Inflammatory macrophage treated with lipopolysaccharide for 1 hour (primary cell): ENCODE measurements at regions not wholly inside any gene's neighbourhood (a gene's known extent, or its start where the extent isn't known, plus 50 kb on each side); places are given as distances from the start of the nearest gene placed in this dataset.

Experiments used
- DNase-seq, 2 donors: peaks; one replicate each; pipeline ENCODE4 v3.0.0-alpha.2; 2020 to 2022

DNA sequence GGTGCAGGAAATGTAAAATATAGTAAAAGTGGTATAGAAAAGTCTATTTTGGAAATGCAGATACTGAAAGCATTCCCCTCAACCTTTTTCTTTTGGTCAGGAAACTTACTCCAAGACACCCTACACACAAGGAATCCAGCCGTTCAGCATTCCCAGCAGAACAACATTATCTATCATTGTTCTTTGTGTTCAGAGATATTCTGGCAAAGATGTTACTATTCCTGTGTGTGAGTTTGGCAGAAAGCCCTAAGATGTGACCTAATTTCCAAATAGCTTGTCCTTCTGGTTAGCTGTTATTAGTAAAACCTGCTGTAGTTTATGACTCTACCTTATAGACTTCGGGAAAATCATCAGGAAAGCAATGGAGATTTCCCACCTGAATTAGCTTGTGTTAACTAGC is 78.1 kb upstream of the PELI1 start:
- no peak for DNase-seq

DNA sequence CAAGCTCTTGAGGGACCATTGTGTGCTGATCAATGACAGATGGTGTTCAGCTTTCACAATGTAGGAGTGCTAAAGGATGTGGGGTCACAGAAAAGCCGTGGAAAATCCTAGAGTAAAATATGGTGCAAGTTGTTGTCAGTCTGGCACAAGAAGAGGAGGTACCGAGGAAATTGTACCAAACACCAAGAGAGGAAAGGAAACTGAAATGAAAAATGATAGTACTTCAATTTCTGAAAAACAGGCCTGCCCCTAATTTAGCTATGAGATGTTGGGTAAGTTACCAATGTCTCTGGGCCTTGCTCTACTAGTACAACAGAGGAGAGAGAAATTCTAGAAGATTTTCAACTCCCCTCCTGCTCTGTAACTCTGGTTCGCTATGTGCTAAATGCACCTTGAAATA is 78.8 kb upstream of the PELI1 start:
- peak; percentile 77 to 88 for DNase-seq

DNA sequence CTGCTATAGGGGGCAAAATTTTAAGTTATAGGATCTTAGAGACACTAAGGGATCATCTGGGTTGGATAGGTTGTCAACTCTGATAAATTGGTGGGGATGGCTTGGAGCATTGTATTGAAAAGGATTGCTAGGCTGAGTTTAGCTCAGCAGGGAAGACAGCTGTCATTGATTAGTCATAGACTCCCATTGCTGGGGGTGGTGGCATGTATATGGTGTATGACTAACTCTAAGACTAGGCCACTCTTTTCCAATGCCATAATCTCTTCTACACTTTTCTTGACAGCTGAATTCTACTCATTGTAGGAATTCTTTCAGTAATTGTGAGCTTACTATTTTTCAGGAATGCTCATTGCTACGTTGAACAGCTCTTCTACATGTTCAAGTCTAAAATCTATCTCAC is 81.3 kb upstream of the PELI1 start:
- peak in 1 of 2 donors; percentile 32 for DNase-seq

DNA sequence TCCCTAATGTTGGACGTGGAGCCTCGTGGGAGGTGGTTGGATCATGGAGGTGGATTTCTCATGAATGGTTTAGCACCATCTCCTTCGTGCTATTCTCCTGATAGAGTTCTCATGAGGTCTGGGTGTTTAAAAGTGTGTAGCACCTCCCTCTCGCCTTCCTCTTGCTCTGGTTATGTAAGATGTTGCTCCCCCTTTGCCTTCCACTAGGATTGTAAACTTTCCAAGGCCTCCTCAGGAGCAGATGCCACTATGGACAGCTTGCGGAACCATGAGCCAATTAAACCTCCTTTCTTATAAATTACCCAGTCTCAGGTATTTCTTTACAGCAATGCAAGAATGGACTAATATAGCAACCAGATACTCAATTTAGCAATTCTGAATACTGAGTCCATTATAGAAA is 82.4 kb upstream of the PELI1 start:
- DNase-seq: no peak

DNA sequence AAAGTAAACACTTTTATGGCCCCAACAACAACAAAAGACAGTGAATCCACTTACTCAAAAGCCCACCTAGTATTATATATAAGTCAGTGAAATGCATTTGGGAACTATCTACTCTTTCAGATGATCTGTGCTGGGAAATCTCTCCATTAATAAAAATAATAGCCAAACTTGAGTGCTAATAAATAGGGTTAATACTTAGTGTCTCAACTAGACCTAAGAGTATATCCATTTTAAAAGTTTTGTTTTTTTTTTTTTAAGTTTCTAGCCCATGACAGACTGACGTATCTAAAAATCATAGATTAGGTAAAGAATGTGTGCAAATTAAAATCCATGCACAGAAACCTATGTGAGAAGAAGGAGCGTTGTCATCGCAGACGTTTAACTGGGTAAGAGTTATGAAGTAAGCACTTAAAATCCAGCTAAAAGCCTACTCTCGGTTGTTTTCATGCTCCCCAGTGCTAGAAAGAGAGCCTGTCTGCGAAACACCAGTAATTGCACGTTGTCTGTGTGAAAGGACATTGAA is 83.4 kb upstream of the PELI1 start:
- no peak for DNase-seq

DNA sequence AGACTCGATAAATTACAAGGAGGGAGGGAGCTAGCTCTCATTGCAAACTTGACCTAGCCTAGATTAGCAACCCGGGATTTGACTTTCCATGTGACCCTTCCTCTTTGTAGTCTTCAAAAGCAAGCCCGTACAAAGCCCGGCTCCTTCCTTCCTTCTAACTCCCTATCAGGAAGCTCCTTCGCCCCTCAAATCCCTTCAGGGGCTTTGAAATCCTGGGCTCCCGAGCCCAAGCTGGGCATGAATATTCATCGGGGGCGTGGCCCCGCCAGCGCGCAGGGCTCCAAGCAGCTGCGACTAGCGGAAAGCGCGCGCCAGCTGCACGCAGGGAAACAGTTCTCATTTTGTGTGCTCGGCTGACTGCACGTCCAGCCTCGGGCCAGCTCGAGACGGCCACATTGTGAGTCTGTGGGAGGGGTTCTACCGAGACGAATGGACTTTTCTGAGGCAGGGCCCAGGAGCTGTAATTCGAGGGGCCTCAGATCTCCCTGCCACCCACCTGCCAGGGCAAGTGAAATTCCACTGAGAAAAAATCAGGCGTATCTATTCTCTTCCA is 84.0 kb upstream of the PELI1 start:
- peak; percentile 71 to 82 for DNase-seq

DNA sequence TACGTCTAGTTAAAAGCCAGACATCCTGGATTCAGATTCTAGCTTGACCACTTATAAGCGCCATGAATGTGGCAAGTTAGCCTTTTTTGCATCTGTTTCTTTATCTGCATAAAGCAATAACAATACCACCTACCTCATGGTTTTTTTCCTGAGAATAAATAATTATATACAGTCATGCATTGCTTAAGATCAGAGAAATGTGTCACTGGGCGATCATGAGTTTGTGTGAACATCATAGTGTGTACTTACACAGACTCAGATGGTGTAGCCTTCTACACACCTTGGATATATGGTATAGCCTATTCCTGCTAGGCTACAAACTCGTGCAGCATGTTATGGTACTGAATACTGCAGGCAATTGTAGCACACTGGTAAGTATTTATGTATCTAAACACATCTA is 84.7 kb upstream of the PELI1 start:
- peak in 1 of 2 donors; percentile 15 for DNase-seq

DNA sequence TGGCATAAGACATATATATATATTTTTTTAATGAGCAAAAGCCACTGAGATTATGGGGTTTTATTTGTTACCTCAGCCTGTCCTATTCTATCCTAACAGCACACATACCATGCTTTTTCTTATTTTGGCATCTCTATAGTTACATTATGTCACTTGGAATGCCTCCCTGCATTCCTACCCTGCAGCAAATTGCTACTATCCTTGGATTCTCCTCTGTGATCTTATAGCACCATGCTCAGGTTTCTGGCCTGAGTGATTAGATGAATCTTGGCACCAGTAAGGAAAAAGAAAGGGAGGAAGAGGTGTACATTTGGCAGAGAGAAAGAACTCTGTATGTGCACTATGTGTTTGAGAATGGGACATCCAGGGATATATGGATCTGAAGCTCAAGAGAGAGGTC is 86.3 kb upstream of the PELI1 start:
- DNase-seq: no peak

DNA sequence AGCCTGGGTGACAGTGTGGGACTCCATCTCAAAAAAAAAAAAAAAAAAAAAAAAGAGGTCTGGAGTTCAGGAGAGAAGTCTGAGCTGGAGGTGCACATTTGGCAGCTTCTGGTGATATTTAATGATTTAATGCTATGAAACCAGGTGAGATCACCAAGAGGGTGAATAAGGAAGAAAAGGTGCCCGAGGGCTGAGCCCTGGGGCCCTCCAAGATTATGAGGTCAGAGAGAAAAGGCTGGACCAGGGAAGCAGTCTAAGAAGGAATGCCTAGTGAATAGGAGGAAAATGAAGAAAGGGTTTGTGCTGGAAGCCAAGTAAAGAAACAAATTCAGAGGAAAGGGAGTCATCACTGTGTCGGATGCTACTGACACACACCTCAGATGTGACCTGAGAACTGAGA is 88.0 kb upstream of the PELI1 start:
- DNase-seq: no peak

DNA sequence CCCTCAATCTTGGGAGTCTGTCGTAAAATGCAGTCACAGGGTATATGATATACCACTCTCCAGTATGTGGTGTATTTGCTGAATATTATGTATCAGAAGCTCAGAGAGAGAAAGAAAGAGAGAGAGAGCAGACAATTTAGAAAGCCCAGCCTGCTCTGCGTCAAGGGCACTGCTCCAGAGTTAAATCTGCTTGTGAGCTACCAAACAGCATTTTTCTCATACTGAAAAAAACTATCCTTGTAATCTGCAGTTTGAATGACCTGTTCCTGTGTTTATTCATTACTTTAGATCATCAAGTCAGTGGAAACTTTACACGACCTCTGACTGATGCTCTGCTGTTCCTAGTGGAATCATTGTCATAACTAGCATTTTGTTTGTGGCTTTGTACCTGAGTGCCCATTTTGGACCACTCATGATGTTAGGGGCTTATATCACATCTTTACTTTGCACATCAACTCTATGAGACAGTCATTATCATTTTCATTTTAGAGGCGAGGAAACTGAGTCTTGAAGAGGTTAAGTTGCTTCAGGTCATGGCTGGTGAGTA is 89.2 kb upstream of the PELI1 start:
- DNase-seq: no peak

DNA sequence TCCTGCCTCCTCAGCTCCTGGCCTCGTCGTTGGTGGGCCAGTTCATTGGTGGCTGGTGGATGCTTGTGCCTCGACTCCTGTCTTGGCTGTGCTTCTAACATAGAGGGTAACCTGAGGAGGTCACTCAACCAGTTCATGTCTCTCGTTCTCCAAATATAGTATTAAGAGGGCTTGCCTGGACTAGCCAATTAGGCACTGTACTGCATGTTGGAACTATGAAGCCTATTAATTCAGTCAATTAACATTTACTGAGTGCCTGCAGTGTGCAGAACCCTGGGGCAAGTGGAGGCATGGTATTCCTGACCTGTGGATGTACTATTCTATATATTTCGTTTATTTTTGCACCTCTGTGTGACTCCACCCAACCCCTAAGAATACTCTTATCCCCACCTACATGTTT is 89.9 kb upstream of the PELI1 start:
- DNase-seq: no peak

DNA sequence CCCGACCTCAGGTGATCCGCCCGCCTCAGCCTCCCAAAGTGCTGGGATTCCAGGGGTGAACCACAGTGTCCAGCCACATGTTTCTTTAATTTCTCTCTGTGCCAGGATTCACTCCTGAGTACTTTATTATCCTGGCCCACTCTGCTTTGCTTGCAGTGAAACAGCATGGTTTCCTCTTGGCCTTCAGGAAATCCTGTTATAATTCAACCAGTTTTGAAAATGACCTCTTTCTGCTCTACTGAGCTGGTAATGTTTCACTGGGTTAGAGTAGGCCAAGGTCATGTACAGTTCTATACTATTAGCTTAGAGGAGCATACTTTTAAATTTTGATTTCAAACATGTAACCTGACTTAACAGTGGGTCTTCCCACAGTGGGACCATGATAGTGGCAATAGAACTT is 90.6 kb upstream of the PELI1 start:
- no peak for DNase-seq

DNA sequence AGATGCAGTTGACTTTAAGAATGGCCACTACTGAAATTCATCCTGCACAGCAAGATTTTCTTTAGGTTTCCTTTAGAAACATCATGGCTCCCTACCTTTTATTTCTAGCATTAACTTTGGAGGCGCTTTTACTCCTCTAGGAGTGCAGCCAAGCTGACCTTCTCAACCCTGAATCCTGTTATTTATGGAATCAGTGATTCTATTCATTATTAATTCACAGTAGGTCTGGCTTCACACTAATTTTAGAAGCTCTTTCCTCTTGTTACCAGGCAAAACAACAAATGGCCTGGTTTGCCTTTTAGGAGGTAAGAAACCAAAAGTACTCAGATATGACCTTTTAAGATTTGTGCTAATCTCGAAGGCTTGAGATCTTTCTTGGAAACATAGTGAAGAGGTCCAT is 93.0 kb upstream of the PELI1 start:
- DNase-seq: no peak

DNA sequence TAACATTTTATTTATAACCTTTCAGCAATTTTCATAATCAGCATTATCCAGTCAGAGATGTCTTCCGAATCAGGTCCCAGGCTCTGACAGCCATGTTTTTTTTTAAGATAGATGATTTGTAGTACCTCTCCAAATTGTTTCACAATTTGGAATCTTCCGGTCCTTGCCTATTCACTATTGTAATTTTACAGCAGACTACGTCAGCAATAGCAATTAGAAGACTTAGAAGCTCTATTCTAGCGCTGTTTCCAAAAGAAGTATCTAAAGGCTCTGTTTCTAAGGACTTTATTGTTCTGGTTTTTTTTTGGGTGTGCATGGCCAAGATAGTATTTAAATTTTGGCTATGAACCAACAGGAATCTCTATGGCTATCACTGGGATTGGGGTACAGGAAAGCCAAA is 94.6 kb upstream of the PELI1 start:
- no peak for DNase-seq

DNA sequence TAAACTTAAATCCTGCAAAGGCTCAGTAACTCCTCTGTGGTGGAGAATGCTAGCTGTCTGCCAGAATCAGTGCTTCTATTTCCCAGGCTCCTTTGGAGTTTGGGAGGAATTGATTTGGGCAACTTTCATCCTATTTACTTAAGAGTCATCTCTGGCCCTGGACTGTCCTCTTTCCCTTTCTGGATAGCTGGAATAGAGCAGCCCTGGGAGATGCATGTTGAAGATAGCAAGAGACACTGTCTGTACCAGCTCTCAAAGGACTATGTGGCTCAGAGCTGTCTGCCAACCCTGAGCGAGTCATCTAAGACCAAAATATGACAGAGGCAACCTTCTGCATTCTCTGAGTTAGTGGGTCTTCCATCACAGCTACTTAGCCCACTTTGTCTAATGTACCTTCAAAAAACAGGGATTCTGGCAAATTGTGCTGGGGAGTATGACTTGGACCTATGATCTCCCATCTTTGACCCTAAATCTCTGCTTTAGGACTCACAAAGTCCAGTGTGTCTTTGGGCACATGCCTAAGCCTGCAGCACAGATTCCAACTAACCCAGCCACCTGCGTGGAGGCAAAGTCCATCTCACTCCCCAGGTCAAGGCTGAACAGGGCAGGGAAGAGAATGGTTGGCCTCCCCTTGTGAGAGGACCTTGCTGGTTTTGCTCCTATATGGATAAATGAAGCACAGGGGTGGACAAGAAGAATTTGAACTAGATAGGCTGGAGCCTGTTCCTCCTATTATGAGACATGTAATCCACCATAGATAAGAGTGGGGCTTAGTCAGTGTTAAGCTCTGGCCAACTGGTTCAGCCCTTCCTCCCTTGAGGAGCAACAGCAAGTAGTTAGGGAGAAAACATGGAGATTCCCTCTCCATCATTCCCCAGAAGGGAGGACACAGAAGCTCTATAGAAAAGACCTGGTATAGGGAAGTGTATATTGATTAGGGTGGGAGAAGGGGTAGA is 99.1 kb upstream of the PELI1 start:
- DNase-seq: no peak

DNA sequence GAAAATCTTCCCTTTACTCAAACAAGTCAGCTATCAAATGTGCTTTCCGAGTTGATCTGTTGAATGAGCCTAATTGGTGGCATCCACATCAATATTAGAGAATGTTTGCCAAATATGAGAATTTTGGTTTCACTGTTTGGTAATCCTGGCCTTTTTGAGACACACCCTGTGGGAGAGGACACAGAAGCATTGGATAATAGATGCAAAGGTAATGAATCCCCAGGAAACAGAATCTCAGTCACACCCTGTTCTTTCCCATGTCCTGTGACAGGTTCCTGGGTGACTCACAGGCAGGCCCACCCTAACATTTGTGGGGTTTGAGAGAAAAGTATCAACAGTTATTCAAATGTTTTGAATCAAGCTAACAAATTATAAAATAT is 99.8 kb upstream of the PELI1 start:
- DNase-seq: peak; percentile 78 to 91

DNA sequence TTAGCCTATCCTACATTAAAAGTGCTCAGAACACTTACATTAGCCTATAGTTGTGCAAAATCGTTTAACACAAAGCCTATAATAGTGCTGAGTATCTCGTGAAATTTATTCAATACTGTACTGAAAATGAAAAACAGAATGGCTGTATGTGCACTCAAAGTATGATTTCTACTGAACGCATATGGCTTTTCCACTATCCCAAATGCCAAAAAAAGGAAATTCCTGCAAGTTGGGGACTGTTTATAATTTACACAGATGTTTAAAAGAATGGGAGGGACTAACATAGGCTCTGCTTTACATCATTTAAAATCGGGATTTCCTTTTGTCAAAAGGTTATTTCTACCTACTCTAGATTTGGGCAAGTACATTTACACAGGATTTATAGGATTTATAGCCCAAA is 101.4 kb upstream of the PELI1 start:
- DNase-seq: no peak

DNA sequence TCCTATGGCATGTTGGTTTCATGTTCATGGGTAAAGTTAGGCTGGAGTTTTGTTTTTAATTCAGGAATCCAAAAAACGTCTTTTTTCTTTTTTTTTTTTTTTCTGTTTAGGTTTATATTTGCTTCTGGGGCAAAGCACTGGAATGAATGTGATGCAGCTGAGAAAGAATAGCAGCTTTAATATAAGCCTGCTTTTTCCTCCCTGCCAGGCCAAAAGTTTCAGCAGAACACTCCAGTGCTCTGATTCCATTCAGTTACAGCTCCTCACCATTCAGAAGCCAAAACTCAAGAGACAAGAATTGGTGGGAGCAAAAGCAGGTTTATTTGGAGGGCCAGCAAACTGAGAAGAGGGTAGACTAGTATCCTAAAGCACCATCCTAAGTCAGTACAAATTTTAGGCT is 102.7 kb upstream of the PELI1 start:
- no peak for DNase-seq

DNA sequence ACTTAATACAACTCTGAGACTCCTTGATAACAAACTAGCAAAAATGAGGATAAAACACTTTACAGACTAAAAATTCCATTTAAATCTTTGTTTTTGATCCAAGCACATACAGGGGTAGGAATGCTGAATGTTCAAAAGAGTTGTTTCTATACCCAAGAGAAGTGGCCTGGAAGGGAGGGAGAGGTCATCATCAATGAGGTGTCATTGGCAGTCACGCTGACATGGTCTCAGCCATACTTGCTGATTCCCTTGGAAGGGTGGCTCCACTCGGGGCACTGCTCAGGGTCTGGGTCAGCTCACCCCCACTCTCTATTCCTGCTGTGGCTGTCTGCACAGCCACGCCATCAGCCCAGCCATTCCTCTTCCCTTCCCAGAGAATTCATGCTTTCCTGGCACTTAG is 105.2 kb upstream of the PELI1 start:
- no peak for DNase-seq

DNA sequence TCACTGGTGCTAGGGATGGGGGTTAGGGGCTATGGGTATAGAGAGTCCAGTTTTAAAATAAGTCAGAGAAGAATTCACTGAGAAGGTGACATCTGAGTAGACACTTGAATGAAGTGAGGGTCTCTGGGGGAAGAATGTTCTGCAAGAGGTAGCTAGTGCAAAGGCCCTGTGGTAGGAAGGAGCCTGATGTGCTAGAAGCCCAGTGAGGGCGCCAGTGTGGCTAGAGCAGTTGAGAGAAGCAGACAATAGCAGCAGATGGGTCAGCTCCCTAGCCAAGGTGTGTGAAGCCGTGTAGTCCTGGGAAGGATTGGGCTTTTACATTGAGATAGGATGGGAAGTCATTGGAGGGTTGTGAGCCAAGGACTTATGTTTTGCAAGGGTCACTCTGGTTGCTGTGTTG is 105.8 kb upstream of the PELI1 start:
- DNase-seq: no peak

DNA sequence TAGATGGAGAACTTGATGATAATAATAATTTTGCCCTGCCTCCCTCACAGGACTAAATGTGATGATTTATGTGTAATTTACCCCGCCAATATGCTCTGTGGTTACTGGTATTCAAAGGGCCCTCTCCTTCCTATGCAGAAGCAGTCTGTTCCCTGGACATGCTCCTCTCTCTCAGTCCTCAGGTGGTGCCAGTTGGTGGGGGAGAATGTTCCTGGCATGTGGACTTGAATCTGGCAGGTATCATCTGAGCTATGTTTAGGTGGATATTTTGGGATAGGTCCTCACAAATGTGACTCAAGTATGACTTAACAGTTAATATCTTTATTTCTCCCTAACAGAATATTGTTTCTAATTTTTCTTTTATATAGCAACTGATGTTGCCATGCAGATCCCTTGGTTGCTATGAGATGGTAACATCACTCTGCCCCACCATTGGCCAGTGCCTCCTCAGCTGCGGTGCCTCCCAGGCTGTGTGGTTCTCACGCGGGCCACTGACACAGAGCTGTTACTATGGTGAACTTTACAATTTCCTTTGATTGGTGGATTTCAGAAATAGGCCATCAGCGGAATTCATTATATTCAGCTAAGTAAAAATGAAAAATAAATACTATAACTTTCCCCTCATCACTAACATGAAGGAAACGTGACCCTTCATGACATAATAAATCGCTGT is 106.7 kb upstream of the PELI1 start:
- no peak for DNase-seq

DNA sequence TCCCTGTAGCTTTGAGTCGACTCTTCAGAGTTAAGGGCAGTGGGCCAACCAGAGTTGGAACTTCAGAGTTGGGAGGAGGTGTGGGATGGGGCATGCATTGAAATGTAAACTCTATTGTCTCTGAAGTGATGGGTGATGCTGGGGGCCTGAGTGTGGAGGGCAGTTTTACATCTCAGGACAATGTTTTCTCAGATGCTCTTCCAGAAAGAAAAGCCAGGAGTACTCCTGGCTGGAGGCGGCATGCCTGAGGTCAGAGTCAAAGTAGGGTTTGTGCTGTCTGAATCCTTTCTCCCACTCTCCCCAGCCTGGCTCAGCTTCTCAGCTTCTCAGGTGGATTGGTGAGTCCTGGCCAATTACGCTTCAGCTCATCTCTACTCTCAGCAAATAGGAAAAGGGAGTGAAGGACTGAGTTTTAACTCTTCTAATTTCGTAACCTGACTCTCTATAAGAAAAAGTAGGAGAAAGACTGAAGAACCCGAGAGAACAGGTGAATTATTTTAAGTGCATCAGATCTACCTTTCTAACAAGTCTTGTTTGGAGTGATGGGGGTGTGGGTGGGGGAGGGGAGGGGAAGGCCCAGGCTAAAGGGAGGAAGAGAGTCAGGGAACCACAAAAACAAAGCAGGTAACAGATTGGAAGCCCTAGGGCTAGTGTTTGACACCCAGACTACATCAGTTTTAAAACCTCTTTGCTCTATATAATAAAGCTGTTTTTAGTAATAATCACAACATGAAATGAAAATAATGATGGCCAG is 107.5 kb upstream of the PELI1 start:
- DNase-seq: no peak
